Fibroblast of lung (primary cell): ENCODE measurements at regions not wholly inside any gene's neighbourhood (a gene's known extent, or its start where the extent isn't known, plus 50 kb on each side); places are given as distances from the start of the nearest gene placed in this dataset.

ENCODE experiments used
- DNase-seq, 2 donors: peaks; one replicate each; pipeline versions ENCODE4 v3.0.0 to v3.0.0-alpha.2; 2010; ENCODE audit warnings: low read depth in 2 of 2
- H2AFZ ChIP-seq: 2 replicates; pipeline ENCODE4 v1.5.1; 2012; ENCODE audit warnings: low read length, control low read depth, inconsistent platforms
- H3K27ac ChIP-seq: 2 replicates; pipeline ENCODE4 v1.5.1; 2011; ENCODE audit warnings: low read length, control low read depth; ENCODE audit not compliant: insufficient read depth
- H3K27me3 ChIP-seq: 2 replicates; pipeline ENCODE4 v1.5.1; 2011; ENCODE audit warnings: mild to moderate bottlenecking, low read length; ENCODE audit not compliant: control insufficient read depth, insufficient read depth
- H3K36me3 ChIP-seq: 2 replicates; pipeline ENCODE4 v1.5.1; 2011; ENCODE audit warnings: low read length; ENCODE audit not compliant: control insufficient read depth, insufficient read depth
- H3K4me1 ChIP-seq: 2 replicates; pipeline ENCODE4 v1.5.1; 2011; ENCODE audit warnings: low read length; ENCODE audit not compliant: control insufficient read depth, insufficient read depth; ENCODE audit errors: extremely low read depth
- H3K4me2 ChIP-seq: 2 replicates; pipeline ENCODE4 v1.5.1; 2011; ENCODE audit warnings: low read length, control low read depth; ENCODE audit not compliant: insufficient read depth; ENCODE audit errors: extremely low read depth
- H3K4me3 ChIP-seq, 4 experiments: fragments of 200-600 bp in 1 of 4; sonication (generic) in 1 of 4; replicated peaks in 1 of 4; 2 replicates each; pipeline ENCODE4 v1.5.1; 2011 to 2016; ENCODE audit warnings: low read length in 4 of 4, low read depth in 3 of 4, mild to moderate bottlenecking in 3 of 4, control low read depth in 2 of 4, inconsistent platforms in 1 of 4, mixed read lengths in 1 of 4; ENCODE audit not compliant: insufficient read depth in 1 of 4; ENCODE audit errors: control extremely low read depth in 1 of 4
- H3K79me2 ChIP-seq: 2 replicates; pipeline ENCODE4 v1.5.1; 2012; ENCODE audit warnings: mild to moderate bottlenecking, low read length, inconsistent platforms; ENCODE audit not compliant: control insufficient read depth, insufficient read depth
- H3K9ac ChIP-seq: 2 replicates; pipeline ENCODE4 v1.5.1; 2011; ENCODE audit warnings: mild to moderate bottlenecking, low read length, control low read depth; ENCODE audit not compliant: insufficient read depth
- H3K9me3 ChIP-seq: 2 replicates; pipeline ENCODE4 v1.5.1; 2012; ENCODE audit warnings: low read depth, low read length; ENCODE audit not compliant: control insufficient read depth, insufficient read depth
- H4K20me1 ChIP-seq: 2 replicates; pipeline ENCODE4 v1.5.1; 2011; ENCODE audit warnings: low read length; ENCODE audit not compliant: control insufficient read depth, insufficient read depth; ENCODE audit errors: extremely low read depth
- CTCF ChIP-seq, 2 donors: IDR thresholded peaks in 1 of 2; conservative IDR thresholded peaks in 1 of 2; 1 replicate in 1 of 2; 2 replicates in 1 of 2; pipeline ENCODE4 v1.5.1; 2011 to 2012; ENCODE audit warnings: low read length in 2 of 2, control low read depth in 1 of 2, inconsistent platforms in 1 of 2, low read depth in 1 of 2, mild to moderate bottlenecking in 1 of 2
- EZH2 ChIP-seq: IDR thresholded peaks from 2 replicates; pipeline ENCODE4 v1.5.1; 2012; ENCODE audit warnings: low read length, control low read depth, mild to moderate bottlenecking; ENCODE audit errors: missing control alignments

- H3K9ac ChIP-seq = no peak overlapping the region
- H3K4me1 ChIP-seq = no peaks in the 10 kb centered on the region
- no peaks in the 10 kb centered on the region for H3K9me3 ChIP-seq
- no peaks in the 10 kb centered on the region for H3K27me3 ChIP-seq
- no peak overlapping the region for H3K4me3 ChIP-seq
- no peak for DNase-seq
- no peaks in the 10 kb centered on the region for H3K79me2 ChIP-seq
- no peak overlapping the region for H2AFZ ChIP-seq
- no peak overlapping the region for H3K27ac ChIP-seq
- H3K4me2 ChIP-seq = no peak overlapping the region
- no peaks in the 10 kb centered on the region for H3K36me3 ChIP-seq
- H4K20me1 ChIP-seq = no peaks in the 10 kb centered on the region
- TF ChIP-seq EZH2 (no peak), CTCF (conservative IDR thresholded peaks at IDR 0.05 in 1 of 2, IDR thresholded peaks at IDR 0.05 in 1 of 2; ENCODE audit: low read depth in 1 of 2, low read length in 2 of 2) (no peak)
Observed at GRCh38 chr2:11090187-11090586, 65.1 kb upstream of the SLC66A3 start.

- Histone ChIP-seq H3K36me3 (no peaks in the 10 kb centered on the region), H3K4me3 (no peak overlapping the region), H4K20me1 (no peaks in the 10 kb centered on the region), H3K27ac (no peak overlapping the region), H3K4me2 (no peak overlapping the region), H3K9me3 (no peaks in the 10 kb centered on the region), H3K4me1 (no peaks in the 10 kb centered on the region), H3K27me3 (no peaks in the 10 kb centered on the region), H3K9ac (no peak overlapping the region), H2AFZ (peak overlapping the region; percentile 8), H3K79me2 (no peaks in the 10 kb centered on the region)
- TF ChIP-seq EZH2 (no peak), CTCF (conservative IDR thresholded peaks at IDR 0.05 in 1 of 2, IDR thresholded peaks at IDR 0.05 in 1 of 2; ENCODE audit: low read depth in 1 of 2, low read length in 2 of 2) (no peak)
- no peak for DNase-seq
Observed at GRCh38 chr2:11092701-11093335, 62.4 kb upstream of the SLC66A3 start.

- no peaks in the 10 kb centered on the region for H3K4me1 ChIP-seq
- H3K27ac ChIP-seq = no peak overlapping the region
- H3K79me2 ChIP-seq = no peaks in the 10 kb centered on the region
- H4K20me1 ChIP-seq = no peaks in the 10 kb centered on the region
- H3K4me2 ChIP-seq = no peak overlapping the region
- H3K9ac ChIP-seq = no peak overlapping the region
- H3K4me3 ChIP-seq = no peak overlapping the region
- no peak for DNase-seq
- TF ChIP-seq EZH2 = no peak
- TF ChIP-seq CTCF (conservative IDR thresholded peaks at IDR 0.05 in 1 of 2, IDR thresholded peaks at IDR 0.05 in 1 of 2; ENCODE audit: low read depth in 1 of 2, low read length in 2 of 2) = no peak
- H3K9me3 ChIP-seq = no peaks in the 10 kb centered on the region
- H3K36me3 ChIP-seq = no peaks in the 10 kb centered on the region
- H3K27me3 ChIP-seq = no peaks in the 10 kb centered on the region
- no peak overlapping the region for H2AFZ ChIP-seq
Observed at GRCh38 chr2:11093467-11093866, 61.8 kb upstream of the SLC66A3 start.
